C4-2B (cell line): ENCODE measurements at regions not wholly inside any gene's neighbourhood (a gene's known extent, or its start where the extent isn't known, plus 50 kb on each side); places are given as distances from the start of the nearest gene placed in this dataset.

Experiments
- H3K27ac ChIP-seq: fragments of 450-650 bp; 2 replicates; pipeline ENCODE4 v1.5.1; 2017
- ZFX ChIP-seq: fragments of 450-650 bp; IDR thresholded peaks from 2 replicates; pipeline ENCODE4 v1.6.1; 2017
- TF ChIP-seq, protein P1 (sequence below): fragments of 450-650 bp; conservative IDR thresholded peaks from 2 replicates; pipeline ENCODE4 v1.5.1; 2017; ENCODE audit warnings: mild to moderate bottlenecking

DNA sequence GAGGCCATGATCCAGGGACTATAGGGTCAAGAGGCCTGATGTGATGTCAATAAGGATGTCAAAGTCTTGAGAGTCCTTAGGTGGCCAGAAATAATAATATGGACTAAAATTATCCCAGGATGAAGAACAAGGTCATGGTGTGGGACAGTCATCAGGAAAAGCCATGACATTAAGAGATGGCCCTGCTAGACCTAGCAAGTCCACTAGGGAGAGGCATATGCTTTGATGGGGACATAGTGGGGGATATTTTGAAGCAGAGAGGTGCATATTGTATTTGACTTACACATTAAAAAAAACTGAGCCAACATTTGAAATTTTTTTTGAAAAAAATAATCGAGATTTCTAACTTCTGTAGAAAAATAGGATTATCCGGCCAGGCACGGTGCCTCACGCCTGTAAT is 53.3 kb upstream of the CXCR4 start:
- TF ChIP-seq, protein P1, sequence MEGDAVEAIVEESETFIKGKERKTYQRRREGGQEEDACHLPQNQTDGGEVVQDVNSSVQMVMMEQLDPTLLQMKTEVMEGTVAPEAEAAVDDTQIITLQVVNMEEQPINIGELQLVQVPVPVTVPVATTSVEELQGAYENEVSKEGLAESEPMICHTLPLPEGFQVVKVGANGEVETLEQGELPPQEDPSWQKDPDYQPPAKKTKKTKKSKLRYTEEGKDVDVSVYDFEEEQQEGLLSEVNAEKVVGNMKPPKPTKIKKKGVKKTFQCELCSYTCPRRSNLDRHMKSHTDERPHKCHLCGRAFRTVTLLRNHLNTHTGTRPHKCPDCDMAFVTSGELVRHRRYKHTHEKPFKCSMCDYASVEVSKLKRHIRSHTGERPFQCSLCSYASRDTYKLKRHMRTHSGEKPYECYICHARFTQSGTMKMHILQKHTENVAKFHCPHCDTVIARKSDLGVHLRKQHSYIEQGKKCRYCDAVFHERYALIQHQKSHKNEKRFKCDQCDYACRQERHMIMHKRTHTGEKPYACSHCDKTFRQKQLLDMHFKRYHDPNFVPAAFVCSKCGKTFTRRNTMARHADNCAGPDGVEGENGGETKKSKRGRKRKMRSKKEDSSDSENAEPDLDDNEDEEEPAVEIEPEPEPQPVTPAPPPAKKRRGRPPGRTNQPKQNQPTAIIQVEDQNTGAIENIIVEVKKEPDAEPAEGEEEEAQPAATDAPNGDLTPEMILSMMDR = no peak
- no peak for TF ChIP-seq ZFX
- no peak overlapping the region for H3K27ac ChIP-seq

DNA sequence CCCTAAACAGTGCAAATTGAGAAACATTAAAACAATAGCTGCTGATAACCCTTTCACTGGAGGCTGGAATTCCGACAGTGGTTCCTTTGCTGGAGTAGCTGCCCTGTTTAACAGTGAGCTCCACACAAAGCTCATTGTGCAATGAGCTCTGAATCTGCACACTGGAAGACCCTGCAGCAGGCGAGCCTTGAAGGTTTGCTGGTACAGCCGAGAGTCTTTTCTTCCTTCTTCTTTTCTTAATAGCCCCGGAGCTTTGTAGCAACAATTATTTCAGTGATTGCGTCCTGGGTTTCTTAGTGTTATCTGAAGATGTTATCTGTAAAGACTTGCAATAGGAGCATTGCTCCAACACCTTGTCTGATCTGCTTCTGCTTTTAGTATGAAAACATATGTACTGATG is 50.8 kb upstream of the CXCR4 start:
- no peak overlapping the region for H3K27ac ChIP-seq
- TF ChIP-seq ZFX = no peak
- TF ChIP-seq, protein P1 = no peak

DNA sequence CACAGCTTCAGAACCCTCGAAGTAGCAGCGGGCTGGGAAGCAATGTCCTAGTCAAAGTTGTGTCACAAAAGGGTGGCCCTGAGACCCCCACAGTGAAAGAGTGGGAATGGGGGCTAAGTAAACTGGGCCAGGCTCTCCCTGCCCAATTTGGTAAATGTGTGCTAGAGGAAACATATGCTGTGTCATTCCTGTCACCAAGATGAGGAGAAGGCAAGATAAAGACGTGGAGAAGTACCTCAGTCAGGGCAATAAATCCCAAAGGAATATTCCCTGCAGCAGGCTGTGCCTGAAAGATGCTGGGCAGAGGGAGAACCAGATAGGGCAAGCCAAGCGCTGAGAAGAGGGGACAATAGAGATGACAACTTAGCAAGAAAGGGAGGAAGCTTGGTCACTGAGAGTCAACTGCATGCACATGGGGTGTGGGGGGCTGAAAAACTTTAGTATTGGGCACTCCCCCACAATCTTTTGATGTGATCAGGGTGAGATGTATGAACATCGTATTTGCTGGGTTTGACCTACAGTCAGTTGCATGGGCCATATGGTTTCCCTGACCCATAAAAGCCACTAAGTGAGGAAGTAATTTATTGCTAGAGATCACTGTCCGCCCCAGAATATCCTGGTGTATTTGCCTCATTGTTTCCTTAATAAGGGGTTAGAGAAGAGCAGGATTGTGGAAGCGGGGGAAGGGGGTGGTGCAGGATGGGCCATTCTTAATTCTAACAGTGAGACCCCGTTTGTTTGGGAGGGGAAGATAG is 49.9 kb upstream of the CXCR4 start:
- no peak overlapping the region for H3K27ac ChIP-seq
- TF ChIP-seq, protein P1 = no peak
- no peak for TF ChIP-seq ZFX
